ENCODE measurements at regions not wholly inside any gene's neighbourhood (a gene's known extent, or its start where the extent isn't known, plus 50 kb on each side); places are given as distances from the start of the nearest gene placed in this dataset.

DNA sequence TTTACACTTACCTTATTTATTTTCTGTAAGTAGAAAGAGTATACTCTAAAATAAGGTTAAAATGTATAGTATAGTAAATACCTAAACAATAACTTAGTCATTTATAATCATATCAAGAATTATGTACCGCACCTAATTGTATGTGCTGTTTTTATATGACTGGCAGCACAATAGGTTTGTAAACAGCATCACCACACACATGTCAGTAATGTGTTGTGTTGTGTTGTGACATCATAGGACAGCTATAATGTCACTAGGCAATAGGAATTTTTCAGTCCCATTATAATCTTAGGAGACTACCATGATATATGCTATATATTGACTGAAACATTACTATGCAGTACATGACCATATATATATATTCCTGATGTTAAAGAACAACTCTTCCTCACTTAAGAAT lies 99.9 kb upstream of the CNTN4 start:
- no peaks in the 10 kb centered on the region for H3K4me1 ChIP-seq (ENCODE audit: low read depth)
- H3K4me3 ChIP-seq = no peak overlapping the region
- H3K9me3 ChIP-seq = no peaks in the 10 kb centered on the region
- DNase-seq (no peak), ATAC-seq (no peak)
- intact Hi-C loops (cut with DNase I, micrococcal nuclease) = no loop called here
- TF ChIP-seq, protein P1, sequence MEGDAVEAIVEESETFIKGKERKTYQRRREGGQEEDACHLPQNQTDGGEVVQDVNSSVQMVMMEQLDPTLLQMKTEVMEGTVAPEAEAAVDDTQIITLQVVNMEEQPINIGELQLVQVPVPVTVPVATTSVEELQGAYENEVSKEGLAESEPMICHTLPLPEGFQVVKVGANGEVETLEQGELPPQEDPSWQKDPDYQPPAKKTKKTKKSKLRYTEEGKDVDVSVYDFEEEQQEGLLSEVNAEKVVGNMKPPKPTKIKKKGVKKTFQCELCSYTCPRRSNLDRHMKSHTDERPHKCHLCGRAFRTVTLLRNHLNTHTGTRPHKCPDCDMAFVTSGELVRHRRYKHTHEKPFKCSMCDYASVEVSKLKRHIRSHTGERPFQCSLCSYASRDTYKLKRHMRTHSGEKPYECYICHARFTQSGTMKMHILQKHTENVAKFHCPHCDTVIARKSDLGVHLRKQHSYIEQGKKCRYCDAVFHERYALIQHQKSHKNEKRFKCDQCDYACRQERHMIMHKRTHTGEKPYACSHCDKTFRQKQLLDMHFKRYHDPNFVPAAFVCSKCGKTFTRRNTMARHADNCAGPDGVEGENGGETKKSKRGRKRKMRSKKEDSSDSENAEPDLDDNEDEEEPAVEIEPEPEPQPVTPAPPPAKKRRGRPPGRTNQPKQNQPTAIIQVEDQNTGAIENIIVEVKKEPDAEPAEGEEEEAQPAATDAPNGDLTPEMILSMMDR (IDR thresholded peaks at IDR 0.05) = no peak
- H3K36me3 ChIP-seq (ENCODE audit: low read depth) = no peaks in the 10 kb centered on the region

DNA sequence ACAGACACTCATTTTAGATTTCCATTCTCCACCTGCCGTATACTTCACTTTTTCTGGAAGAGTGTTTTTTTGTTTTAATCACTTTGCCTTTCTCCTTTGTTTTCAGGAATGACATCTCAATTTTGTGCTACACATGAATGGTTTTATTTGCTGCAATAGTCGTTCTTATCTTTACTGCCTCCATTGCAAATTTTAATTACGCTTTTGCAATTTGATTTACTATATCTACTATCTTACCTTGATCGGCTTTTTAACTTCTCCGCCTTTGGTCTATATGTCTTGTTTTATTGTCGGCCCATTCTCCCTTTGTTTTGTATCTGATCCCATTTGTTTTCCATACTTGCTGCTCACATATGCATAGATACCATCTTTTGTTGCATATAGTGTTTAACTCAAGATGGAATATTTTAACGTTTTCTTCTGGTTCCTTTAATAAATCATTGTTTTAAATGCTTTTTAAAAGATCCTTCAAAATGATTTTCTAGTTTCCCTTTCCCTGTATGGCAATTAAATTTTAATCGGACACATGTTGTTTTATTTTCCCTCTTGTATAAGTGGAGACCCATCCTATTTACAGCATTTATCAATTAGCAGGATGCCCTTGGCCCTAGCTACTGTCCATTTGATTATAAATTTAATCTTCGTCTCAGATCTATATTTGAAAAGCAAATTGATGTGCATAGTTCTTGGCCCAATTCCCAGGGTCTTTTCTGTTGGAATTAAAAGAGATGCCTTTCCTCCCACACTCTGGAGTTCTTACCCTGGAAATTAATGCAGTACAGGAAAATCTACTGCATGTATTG lies 97.2 kb upstream of the CNTN4 start:
- no peaks in the 10 kb centered on the region for H3K4me1 ChIP-seq (ENCODE audit: low read depth)
- no peaks in the 10 kb centered on the region for H3K9me3 ChIP-seq
- intact Hi-C loops (cut with DNase I, micrococcal nuclease) = no loop called here
- ATAC-seq (peak; percentile 79), DNase-seq (no peak)
- no peaks in the 10 kb centered on the region for H3K36me3 ChIP-seq (ENCODE audit: low read depth)
- no peak overlapping the region for H3K4me3 ChIP-seq
- TF ChIP-seq, protein P1 (IDR thresholded peaks at IDR 0.05) = no peak

DNA sequence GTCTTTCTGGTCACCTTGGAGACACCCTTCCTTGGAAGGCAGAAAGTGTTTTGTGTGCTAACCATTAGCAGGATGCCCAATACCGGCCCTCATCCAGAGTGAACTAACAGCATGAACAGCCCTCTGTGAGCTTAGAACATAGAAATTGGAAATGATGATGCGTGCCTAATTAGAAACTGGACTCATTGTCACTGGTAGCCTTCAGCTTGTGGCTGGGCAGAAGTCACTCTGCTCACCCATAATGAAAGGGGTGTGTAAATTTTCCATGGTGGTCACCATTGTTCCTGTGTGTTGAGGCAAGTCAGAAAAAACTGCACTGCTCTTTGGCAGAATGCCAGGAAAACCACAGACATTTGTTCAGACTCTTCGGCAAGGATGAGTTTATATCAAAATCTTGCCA lies 74.7 kb upstream of the CNTN4 start:
- TF ChIP-seq, protein P1 (IDR thresholded peaks at IDR 0.05) = no peak

DNA sequence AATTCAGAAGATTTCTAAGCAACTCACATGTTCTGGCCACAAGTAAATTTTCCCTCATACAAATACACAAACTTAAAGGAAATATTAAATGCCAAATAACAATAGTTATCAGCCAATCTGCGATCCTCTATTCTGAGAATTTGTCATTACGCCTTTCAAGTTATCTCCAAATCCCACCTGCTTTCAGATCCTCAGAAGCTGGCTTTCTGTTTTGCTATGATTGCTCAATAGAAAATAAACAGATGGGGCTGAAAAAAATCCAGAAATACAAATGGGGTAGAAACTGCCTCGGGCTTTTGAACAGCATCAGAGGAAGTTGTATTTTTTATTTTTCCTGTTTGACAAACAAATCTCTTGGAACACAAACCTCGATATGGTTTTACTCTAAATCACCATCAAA lies 74.0 kb upstream of the CNTN4 start:
- TF ChIP-seq, protein P1 (IDR thresholded peaks at IDR 0.05) = no peak
- intact Hi-C loops (cut with DNase I, micrococcal nuclease) = no loop called here
- H3K9me3 ChIP-seq = no peaks in the 10 kb centered on the region
- ATAC-seq (no peak), DNase-seq (no peak)
- no peaks in the 10 kb centered on the region for H3K4me1 ChIP-seq (ENCODE audit: low read depth)
- H3K36me3 ChIP-seq (ENCODE audit: low read depth) = no peaks in the 10 kb centered on the region
- H3K4me3 ChIP-seq = no peak overlapping the region

More for the DNA sequence above, 74.7 kb upstream of the CNTN4 start:
- ATAC-seq = no peak
- DNase-seq = no peak
- Histone ChIP-seq H3K4me3 (no peak overlapping the region), H3K4me1 (ENCODE audit: low read depth) (no peaks in the 10 kb centered on the region), H3K9me3 (no peaks in the 10 kb centered on the region), H3K36me3 (ENCODE audit: low read depth) (no peaks in the 10 kb centered on the region)
- intact Hi-C loops (cut with DNase I, micrococcal nuclease) = no loop called here

DNA sequence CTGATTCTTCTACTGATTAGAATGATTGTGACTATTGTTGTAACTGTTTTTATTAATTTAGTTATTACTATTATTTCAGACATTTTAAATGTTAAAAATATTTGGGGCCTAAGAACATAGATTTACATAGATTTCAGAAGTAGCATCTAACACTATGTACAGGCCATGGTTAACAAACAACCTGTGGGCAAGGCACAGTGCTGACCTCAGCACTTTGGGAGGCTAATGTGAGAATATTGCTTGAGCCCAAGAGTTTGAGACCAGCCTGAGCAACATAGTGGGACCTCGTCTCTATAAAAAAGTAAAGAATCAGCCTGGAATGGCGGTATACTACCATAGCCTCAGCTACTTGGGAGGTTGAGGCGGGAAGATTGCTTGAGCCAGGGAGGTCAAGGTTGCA lies 69.1 kb upstream of the CNTN4 start:
- no peaks in the 10 kb centered on the region for H3K36me3 ChIP-seq (ENCODE audit: low read depth)
- no peaks in the 10 kb centered on the region for H3K9me3 ChIP-seq
- ATAC-seq (no peak), DNase-seq (no peak)
- intact Hi-C loops (cut with DNase I, micrococcal nuclease) = no loop called here
- no peaks in the 10 kb centered on the region for H3K4me1 ChIP-seq (ENCODE audit: low read depth)
- no peak overlapping the region for H3K4me3 ChIP-seq
- TF ChIP-seq, protein P1 (IDR thresholded peaks at IDR 0.05) = no peak

Data from mucosa of descending colon (tissue), 3 donors.